HCT116 (cell line): ENCODE measurements at regions not wholly inside any gene's neighbourhood (a gene's known extent, or its start where the extent isn't known, plus 50 kb on each side); places are given as distances from the start of the nearest gene placed in this dataset.

Source experiments
- ATAC-seq: fragments of 200-7000 bp; cut with Tn5 transposase; 2 replicates; pipeline ENCODE4 v1.9.1; 2020; ENCODE audit warnings: mild to moderate bottlenecking, moderate library complexity
- BruUV-seq: library from RNA; stranded (reverse); fragments of 400-500 nt; replicated peaks from 2 replicates; lab custom pipeline; 2021; lab: Mats Ljungman, UMichigan
- CTCF ChIA-PET: fragments of 300-600 bp; sonication (Branson Sonifier 250); formaldehyde crosslinking; loops from one replicate; lab custom pipeline; 2021; ENCODE audit warnings: antibody characterized with exemption; lab: Charles Lee
- POLR2A ChIA-PET: fragments of 300-600, 350-600 bp; sonication (Branson Sonifier 250); formaldehyde crosslinking; loops from one replicate; lab custom pipeline; 2021; ENCODE audit warnings: antibody characterized with exemption; lab: Charles Lee
- RAD21 ChIA-PET, 2 experiments: fragments of 300-600 bp; sonication (Branson Sonifier 250); formaldehyde crosslinking; loops; one replicate each; lab custom pipeline; 2023; ENCODE audit warnings: low total read pairs in 2 of 2; ENCODE audit not compliant: uncharacterized antibody in 2 of 2, unreplicated experiment in 2 of 2, low non-redundant PET in 1 of 2; lab: Charles Lee
- DNase-seq: peaks from one replicate; pipeline ENCODE4 v3.0.0-alpha.2; 2010; ENCODE audit warnings: low read depth, low spot score
- H2AFZ ChIP-seq: fragments of 200-600 bp; shearing (Covaris generic), sonication (generic); 2 replicates; pipeline ENCODE4 v1.6.1; 2017; ENCODE audit warnings: low read depth, mixed run types, mixed read lengths, antibody characterized with exemption, low read length; ENCODE audit not compliant: poor library complexity, severe bottlenecking
- H3K27ac ChIP-seq: 2 replicates; pipeline ENCODE4 v1.5.1; 2012; ENCODE audit warnings: low read depth, low read length
- H3K27me3 ChIP-seq: fragments of 200-600 bp; sonication (generic); 2 replicates; pipeline ENCODE4 v1.6.1; 2016; ENCODE audit warnings: mixed run types, low read length, mixed read lengths; ENCODE audit not compliant: insufficient read depth
- H3K36me3 ChIP-seq, 2 experiments: fragments of 200-500 bp in 1 of 2; fragments of 200-600 bp in 1 of 2; sonication (Bioruptor generic) in 1 of 2; sonication (generic) in 1 of 2; 2 replicates each; pipeline versions ENCODE4 v1.5.1 to v1.6.1; 2014 to 2016; ENCODE audit warnings: low read length in 2 of 2, inconsistent platforms in 1 of 2, mixed read lengths in 1 of 2, mixed run types in 1 of 2; ENCODE audit not compliant: insufficient read depth in 2 of 2, control insufficient read depth in 1 of 2
- H3K4me1 ChIP-seq, 2 experiments: fragments of 200-600 bp in 1 of 2; sonication (generic) in 1 of 2; 2 replicates each; pipeline versions ENCODE4 v1.5.1 to v1.6.1; 2012 to 2017; ENCODE audit warnings: low read length in 2 of 2, inconsistent platforms in 1 of 2, mild to moderate bottlenecking in 1 of 2, mixed read lengths in 1 of 2, mixed run types in 1 of 2, moderate library complexity in 1 of 2; ENCODE audit not compliant: insufficient read depth in 2 of 2, control insufficient read depth in 1 of 2
- H3K4me2 ChIP-seq: fragments of 200-600 bp; sonication (generic); 2 replicates; pipeline ENCODE4 v1.6.1; 2017; ENCODE audit warnings: mixed run types, low read length, mixed read lengths
- H3K4me3 ChIP-seq, 2 experiments: fragments of 200-600 bp in 1 of 2; sonication (generic) in 1 of 2; replicated peaks in 1 of 2; 2 replicates each; pipeline ENCODE4 v1.5.1; 2011 to 2016; ENCODE audit warnings: low read length in 2 of 2, control low read depth in 1 of 2, low read depth in 1 of 2, mild to moderate bottlenecking in 1 of 2, mixed read lengths in 1 of 2, mixed run types in 1 of 2
- H3K79me2 ChIP-seq: fragments of 200-600 bp; sonication (generic); 2 replicates; pipeline ENCODE4 v1.6.1; 2017; ENCODE audit warnings: mild to moderate bottlenecking, mixed run types, low read length, moderate library complexity, mixed read lengths; ENCODE audit not compliant: insufficient read depth
- H3K9ac ChIP-seq: fragments of 200-600 bp; sonication (generic); 2 replicates; pipeline ENCODE4 v1.6.1; 2016; ENCODE audit warnings: low read length, mixed read lengths
- H3K9me2 ChIP-seq: fragments of 200-600 bp; sonication (generic), shearing (Covaris generic); 2 replicates; pipeline ENCODE4 v1.6.1; 2017; ENCODE audit warnings: mixed run types, mild to moderate bottlenecking, moderate library complexity; ENCODE audit not compliant: insufficient read depth
- H3K9me3 ChIP-seq, 2 experiments: fragments of 200-500 bp in 1 of 2; fragments of 200-600 bp in 1 of 2; sonication (Bioruptor generic) in 1 of 2; sonication (generic) in 1 of 2; 2 replicates each; pipeline ENCODE4 v1.6.1; 2014 to 2017; ENCODE audit warnings: low read length in 2 of 2, mixed read lengths in 2 of 2, inconsistent platforms in 1 of 2, low read depth in 1 of 2, mild to moderate bottlenecking in 1 of 2, mixed run types in 1 of 2, moderate library complexity in 1 of 2; ENCODE audit not compliant: control insufficient read depth in 1 of 2, insufficient read depth in 1 of 2
- H4K20me1 ChIP-seq: fragments of 200-600 bp; sonication (generic), shearing (Covaris generic); 2 replicates; pipeline ENCODE4 v1.6.1; 2017; ENCODE audit warnings: mixed run types, mild to moderate bottlenecking, moderate library complexity; ENCODE audit not compliant: insufficient read depth
- CBX3 ChIP-seq: IDR thresholded peaks from 2 replicates; pipeline ENCODE4 v1.6.1; 2012; ENCODE audit warnings: low read depth
- CEBPB ChIP-seq: IDR thresholded peaks from 2 replicates; pipeline ENCODE4 v1.6.1; 2012; ENCODE audit warnings: low read depth
- EGR1 ChIP-seq: IDR thresholded peaks from 2 replicates; pipeline ENCODE4 v1.6.1; 2012; ENCODE audit warnings: low read depth
- ELF1 ChIP-seq: IDR thresholded peaks from 2 replicates; pipeline ENCODE4 v1.6.1; 2012; ENCODE audit warnings: low read depth, borderline replicate concordance
- EZH2 ChIP-seq: fragments of 200-600 bp; sonication (generic); IDR thresholded peaks from 2 replicates; pipeline ENCODE4 v1.6.1; 2017; ENCODE audit warnings: antibody characterized with exemption, mixed run types
- EZH2phosphoT487 ChIP-seq: fragments of 200-600 bp; IDR thresholded peaks from 2 replicates; pipeline ENCODE4 v1.6.1; 2018; ENCODE audit warnings: antibody characterized with exemption, borderline replicate concordance
- FOSL1 ChIP-seq: IDR thresholded peaks from 2 replicates; pipeline ENCODE4 v1.6.1; 2012; ENCODE audit warnings: low read depth
- JUND ChIP-seq: IDR thresholded peaks from 2 replicates; pipeline ENCODE4 v1.6.1; 2012
- POLR2A ChIP-seq: IDR thresholded peaks from 2 replicates; pipeline ENCODE4 v1.7.0; 2011; ENCODE audit warnings: borderline replicate concordance; ENCODE audit not compliant: insufficient read depth, insufficient read length; ENCODE audit errors: extremely low read depth
- POLR2AphosphoS5 ChIP-seq: IDR thresholded peaks from 2 replicates; pipeline ENCODE4 v1.6.1; 2011; ENCODE audit warnings: mild to moderate bottlenecking, low read depth, low read length, moderate library complexity
- SIN3A ChIP-seq: IDR thresholded peaks from 2 replicates; pipeline ENCODE4 v1.6.1; 2012; ENCODE audit warnings: low read depth
- SRF ChIP-seq: IDR thresholded peaks from 2 replicates; pipeline ENCODE4 v1.6.1; 2012; ENCODE audit warnings: low read depth
- ZFX ChIP-seq: fragments of 450-650 bp; IDR thresholded peaks from 2 replicates; pipeline ENCODE4 v1.6.1; 2017
- ZNF274 ChIP-seq: fragments of 200-500 bp; sonication (Bioruptor generic); IDR thresholded peaks from 2 replicates; pipeline ENCODE4 v1.6.1; 2014; ENCODE audit warnings: mild to moderate bottlenecking, low read depth, low read length, inconsistent platforms
- intact Hi-C: fragments of 100-400 bp; cut with micrococcal nuclease; formaldehyde crosslinking; loops from 2 replicates; pipeline ENCODE4 v1.10.0; 2022
- TF ChIP-seq, protein P1 (sequence below): IDR thresholded peaks from 2 replicates; pipeline ENCODE4 v1.6.1; 2012
- TF ChIP-seq, protein P2 (sequence below): IDR thresholded peaks from 2 replicates; pipeline ENCODE4 v1.6.1; 2012

DNA sequence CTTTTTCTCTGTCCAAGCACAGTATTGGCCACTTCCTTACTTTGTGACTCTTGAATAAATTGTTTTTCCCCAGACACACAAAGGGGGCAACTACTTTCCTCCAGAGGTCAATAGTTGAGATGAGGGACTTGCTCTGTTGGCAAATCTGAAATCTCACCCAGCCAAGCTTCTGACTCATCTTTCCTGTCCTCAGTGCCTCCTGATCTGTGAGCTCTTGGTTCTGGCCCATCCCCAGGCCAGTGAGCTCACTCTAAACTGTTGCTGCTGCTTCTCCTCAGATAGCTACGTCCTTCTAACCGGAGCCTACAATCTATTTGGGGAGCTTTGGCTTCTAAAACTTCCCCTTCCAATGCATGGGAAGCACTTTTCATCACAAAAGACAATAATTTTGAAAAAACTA lies 50.0 kb upstream of the NMD3 start:
- BruUV-seq: no TSS peak
- no peak overlapping the region for H3K27ac ChIP-seq
- H3K36me3 ChIP-seq: no peaks in the 10 kb centered on the region
- H3K9me3 ChIP-seq: no peaks in the 10 kb centered on the region
- no peak overlapping the region for H2AFZ ChIP-seq
- ATAC-seq (no peak), DNase-seq (no peak)
- ChIA-PET RAD21 (no interaction called here), POLR2A (no interaction called here), CTCF (interaction anchor here (1.1 kb wide), 1 partner anchor 74 kb away, joined by 4 read pairs; no protein-coding TSS in a partner anchor)
- H3K4me1 ChIP-seq: peaks cover 0 to 3% of the 10 kb centered on the region in 2 experiments; a peak in 2 of 4 replicates
- no peak overlapping the region for H3K9ac ChIP-seq
- H4K20me1 ChIP-seq: no peaks in the 10 kb centered on the region
- intact Hi-C loops: no loop called here
- H3K4me2 ChIP-seq: 0 out of 2 replicates have a peak overlapping the region, but pooled peaks have one; percentile 9
- H3K4me3 ChIP-seq: no peak overlapping the region
- no peaks in the 10 kb centered on the region for H3K27me3 ChIP-seq
- no peaks in the 10 kb centered on the region for H3K79me2 ChIP-seq
- no peaks in the 10 kb centered on the region for H3K9me2 ChIP-seq
- no peak for TF ChIP-seq ZNF274
- no peak for TF ChIP-seq SIN3A
- TF ChIP-seq, protein P1, sequence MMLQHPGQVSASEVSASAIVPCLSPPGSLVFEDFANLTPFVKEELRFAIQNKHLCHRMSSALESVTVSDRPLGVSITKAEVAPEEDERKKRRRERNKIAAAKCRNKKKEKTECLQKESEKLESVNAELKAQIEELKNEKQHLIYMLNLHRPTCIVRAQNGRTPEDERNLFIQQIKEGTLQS: no peak
- no peak for TF ChIP-seq FOSL1
- no peak for TF ChIP-seq POLR2AphosphoS5
- TF ChIP-seq JUND: no peak
- TF ChIP-seq, protein P2, sequence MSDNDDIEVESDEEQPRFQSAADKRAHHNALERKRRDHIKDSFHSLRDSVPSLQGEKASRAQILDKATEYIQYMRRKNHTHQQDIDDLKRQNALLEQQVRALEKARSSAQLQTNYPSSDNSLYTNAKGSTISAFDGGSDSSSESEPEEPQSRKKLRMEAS: no peak
- TF ChIP-seq EZH2phosphoT487: no peak
- TF ChIP-seq CBX3: no peak
- no peak for TF ChIP-seq SRF
- TF ChIP-seq ZFX: no peak
- no peak for TF ChIP-seq ELF1
- no peak for TF ChIP-seq EGR1
- no peak for TF ChIP-seq EZH2
- TF ChIP-seq CEBPB: no peak
- TF ChIP-seq POLR2A: no peak
